ENCODE measurements at regions not wholly inside any gene's neighbourhood (a gene's known extent, or its start where the extent isn't known, plus 50 kb on each side); places are given as distances from the start of the nearest gene placed in this dataset.

DNA sequence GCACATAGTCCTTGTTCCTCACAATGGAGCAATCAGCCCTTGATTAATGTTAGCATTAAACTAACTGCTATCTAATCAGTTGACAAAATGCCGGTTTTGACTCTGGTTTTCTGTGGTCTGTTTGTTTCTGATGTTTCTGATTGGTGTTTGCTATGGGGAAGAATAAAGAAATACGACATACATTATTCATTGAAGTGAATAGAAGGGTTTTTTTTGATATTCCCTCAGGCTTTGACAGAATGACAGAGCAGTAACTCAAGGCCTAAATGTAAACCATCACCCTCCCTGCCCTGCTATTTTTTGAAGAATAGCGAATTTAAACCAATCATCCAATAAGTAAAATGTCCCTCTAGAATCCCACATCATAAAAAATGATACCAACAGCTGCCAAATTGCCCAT, 65.5 kb upstream of the HS3ST1 start:
- TF ChIP-seq, protein P1, sequence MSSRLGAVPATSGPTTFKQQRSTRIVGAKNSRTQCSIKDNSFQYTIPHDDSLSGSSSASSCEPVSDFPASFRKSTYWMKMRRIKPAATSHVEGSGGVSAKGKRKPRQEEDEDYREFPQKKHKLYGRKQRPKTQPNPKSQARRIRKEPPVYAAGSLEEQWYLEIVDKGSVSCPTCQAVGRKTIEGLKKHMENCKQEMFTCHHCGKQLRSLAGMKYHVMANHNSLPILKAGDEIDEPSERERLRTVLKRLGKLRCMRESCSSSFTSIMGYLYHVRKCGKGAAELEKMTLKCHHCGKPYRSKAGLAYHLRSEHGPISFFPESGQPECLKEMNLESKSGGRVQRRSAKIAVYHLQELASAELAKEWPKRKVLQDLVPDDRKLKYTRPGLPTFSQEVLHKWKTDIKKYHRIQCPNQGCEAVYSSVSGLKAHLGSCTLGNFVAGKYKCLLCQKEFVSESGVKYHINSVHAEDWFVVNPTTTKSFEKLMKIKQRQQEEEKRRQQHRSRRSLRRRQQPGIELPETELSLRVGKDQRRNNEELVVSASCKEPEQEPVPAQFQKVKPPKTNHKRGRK (CRISPR knock-in tag; IDR thresholded peaks at IDR 0.05; ENCODE audit: borderline replicate concordance) = no peak
- TF ChIP-seq, protein P2, sequence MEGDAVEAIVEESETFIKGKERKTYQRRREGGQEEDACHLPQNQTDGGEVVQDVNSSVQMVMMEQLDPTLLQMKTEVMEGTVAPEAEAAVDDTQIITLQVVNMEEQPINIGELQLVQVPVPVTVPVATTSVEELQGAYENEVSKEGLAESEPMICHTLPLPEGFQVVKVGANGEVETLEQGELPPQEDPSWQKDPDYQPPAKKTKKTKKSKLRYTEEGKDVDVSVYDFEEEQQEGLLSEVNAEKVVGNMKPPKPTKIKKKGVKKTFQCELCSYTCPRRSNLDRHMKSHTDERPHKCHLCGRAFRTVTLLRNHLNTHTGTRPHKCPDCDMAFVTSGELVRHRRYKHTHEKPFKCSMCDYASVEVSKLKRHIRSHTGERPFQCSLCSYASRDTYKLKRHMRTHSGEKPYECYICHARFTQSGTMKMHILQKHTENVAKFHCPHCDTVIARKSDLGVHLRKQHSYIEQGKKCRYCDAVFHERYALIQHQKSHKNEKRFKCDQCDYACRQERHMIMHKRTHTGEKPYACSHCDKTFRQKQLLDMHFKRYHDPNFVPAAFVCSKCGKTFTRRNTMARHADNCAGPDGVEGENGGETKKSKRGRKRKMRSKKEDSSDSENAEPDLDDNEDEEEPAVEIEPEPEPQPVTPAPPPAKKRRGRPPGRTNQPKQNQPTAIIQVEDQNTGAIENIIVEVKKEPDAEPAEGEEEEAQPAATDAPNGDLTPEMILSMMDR (IDR thresholded peaks at IDR 0.05) = no peak
